DND-41 (cell line): ENCODE measurements at regions not wholly inside any gene's neighbourhood (a gene's known extent, or its start where the extent isn't known, plus 50 kb on each side); places are given as distances from the start of the nearest gene placed in this dataset.

ENCODE experiments used
- ATAC-seq: fragments of 200-7000 bp; cut with Tn5 transposase; 3 replicates; pipeline ENCODE4 v1.9.1; 2021; ENCODE audit warnings: low read depth; ENCODE audit not compliant: insufficient read depth
- DNase-seq: peaks from one replicate; pipeline ENCODE4 v3.0.0-alpha.2; 2020
- H2AFZ ChIP-seq: 2 replicates; pipeline ENCODE4 v1.6.0; 2012; ENCODE audit warnings: low read depth, low read length
- H3K27ac ChIP-seq: 2 replicates; pipeline ENCODE4 v1.5.1; 2012; ENCODE audit warnings: low read length, inconsistent platforms
- H3K27me3 ChIP-seq: fragments of 200-600 bp; sonication (generic); 2 replicates; pipeline ENCODE4 v1.6.0; 2012; ENCODE audit warnings: low read length, mild to moderate bottlenecking, inconsistent platforms; ENCODE audit not compliant: insufficient read depth, poor library complexity
- H3K36me3 ChIP-seq: 2 replicates; pipeline ENCODE4 v1.5.1; 2012; ENCODE audit warnings: low read length, inconsistent platforms; ENCODE audit not compliant: insufficient read depth
- H3K4me1 ChIP-seq: 2 replicates; pipeline ENCODE4 v1.5.1; 2012; ENCODE audit warnings: mild to moderate bottlenecking, low read length; ENCODE audit not compliant: insufficient read depth
- H3K4me2 ChIP-seq: 2 replicates; pipeline ENCODE4 v1.6.0; 2012; ENCODE audit warnings: mild to moderate bottlenecking, moderate library complexity, low read length, inconsistent platforms; ENCODE audit not compliant: insufficient read depth
- H3K4me3 ChIP-seq, 2 experiments: fragments of 200-600 bp in 1 of 2; shearing (Covaris generic) in 1 of 2; 2 replicates each; pipeline ENCODE4 v1.5.1; 2012 to 2016; ENCODE audit warnings: inconsistent platforms in 2 of 2, low read length in 2 of 2, mild to moderate bottlenecking in 2 of 2, low read depth in 1 of 2, moderate library complexity in 1 of 2
- H3K79me2 ChIP-seq: 2 replicates; pipeline ENCODE4 v1.6.0; 2012; ENCODE audit warnings: low read length, inconsistent platforms; ENCODE audit not compliant: insufficient read depth
- H3K9ac ChIP-seq: 2 replicates; pipeline ENCODE4 v1.6.0; 2012; ENCODE audit warnings: low read depth, mild to moderate bottlenecking, inconsistent platforms, low read length, moderate library complexity
- H3K9me3 ChIP-seq: 2 replicates; pipeline ENCODE4 v1.5.1; 2012; ENCODE audit warnings: low read length, moderate library complexity, mild to moderate bottlenecking, inconsistent platforms; ENCODE audit not compliant: insufficient read depth, severe bottlenecking
- H4K20me1 ChIP-seq: 2 replicates; pipeline ENCODE4 v1.6.0; 2012; ENCODE audit warnings: low read length; ENCODE audit not compliant: insufficient read depth
- EZH2 ChIP-seq: IDR thresholded peaks from 3 replicates; pipeline ENCODE4 v1.6.1; 2012; ENCODE audit warnings: borderline replicate concordance, low read depth, mild to moderate bottlenecking, moderate library complexity, low read length, inconsistent platforms; ENCODE audit not compliant: severe bottlenecking
- TF ChIP-seq, protein P1 (sequence below): IDR thresholded peaks from 2 replicates; pipeline ENCODE4 v1.5.1; 2012; ENCODE audit warnings: borderline replicate concordance, low read length, moderate library complexity, mild to moderate bottlenecking; ENCODE audit not compliant: poor library complexity, severe bottlenecking; ENCODE audit errors: extremely low read depth

DNA sequence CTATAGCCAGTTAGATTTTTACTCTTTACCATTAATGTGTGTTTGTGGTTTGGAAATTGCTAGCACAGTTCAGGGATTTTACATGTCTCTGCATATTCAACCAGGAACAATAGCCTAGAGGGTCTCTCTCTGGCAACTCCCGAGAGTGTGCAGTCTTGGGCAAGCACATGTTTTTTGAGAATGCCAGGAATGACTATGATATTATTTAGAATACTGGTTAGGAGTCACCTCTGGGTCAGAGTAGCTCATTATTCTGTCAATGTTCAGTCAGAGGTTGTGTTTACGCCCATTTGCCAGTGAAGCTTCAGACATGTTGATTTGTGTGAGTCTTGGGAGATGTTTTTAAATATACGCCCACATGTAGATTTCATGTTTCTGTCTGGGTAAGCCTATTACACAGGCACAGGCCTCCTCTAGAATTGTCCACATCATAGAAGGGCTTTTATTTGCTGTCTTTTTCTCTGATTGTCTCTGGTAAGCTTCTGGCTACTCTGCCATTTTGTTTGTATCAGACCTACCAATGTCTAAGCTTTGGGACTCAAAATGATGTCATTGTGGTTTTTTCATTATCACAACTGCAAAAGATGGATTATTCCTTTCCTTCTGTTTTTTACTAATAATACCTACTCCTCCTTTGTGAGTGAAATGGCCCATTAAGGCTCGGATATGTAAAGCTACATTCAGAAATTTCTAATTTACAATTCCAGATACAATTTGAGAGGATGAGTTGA lies 203.1 kb upstream of the PPFIA2 start:
- Histone ChIP-seq H4K20me1 (no peaks in the 10 kb centered on the region), H3K27me3 (no peaks in the 10 kb centered on the region), H3K4me2 (no peak overlapping the region), H3K4me3 (no peak overlapping the region), H3K79me2 (no peaks in the 10 kb centered on the region), H3K9me3 (no peaks in the 10 kb centered on the region), H3K9ac (no peak overlapping the region), H3K4me1 (no peaks in the 10 kb centered on the region), H2AFZ (no peak overlapping the region), H3K36me3 (no peaks in the 10 kb centered on the region), H3K27ac (no peak overlapping the region)
- TF ChIP-seq, protein P1, sequence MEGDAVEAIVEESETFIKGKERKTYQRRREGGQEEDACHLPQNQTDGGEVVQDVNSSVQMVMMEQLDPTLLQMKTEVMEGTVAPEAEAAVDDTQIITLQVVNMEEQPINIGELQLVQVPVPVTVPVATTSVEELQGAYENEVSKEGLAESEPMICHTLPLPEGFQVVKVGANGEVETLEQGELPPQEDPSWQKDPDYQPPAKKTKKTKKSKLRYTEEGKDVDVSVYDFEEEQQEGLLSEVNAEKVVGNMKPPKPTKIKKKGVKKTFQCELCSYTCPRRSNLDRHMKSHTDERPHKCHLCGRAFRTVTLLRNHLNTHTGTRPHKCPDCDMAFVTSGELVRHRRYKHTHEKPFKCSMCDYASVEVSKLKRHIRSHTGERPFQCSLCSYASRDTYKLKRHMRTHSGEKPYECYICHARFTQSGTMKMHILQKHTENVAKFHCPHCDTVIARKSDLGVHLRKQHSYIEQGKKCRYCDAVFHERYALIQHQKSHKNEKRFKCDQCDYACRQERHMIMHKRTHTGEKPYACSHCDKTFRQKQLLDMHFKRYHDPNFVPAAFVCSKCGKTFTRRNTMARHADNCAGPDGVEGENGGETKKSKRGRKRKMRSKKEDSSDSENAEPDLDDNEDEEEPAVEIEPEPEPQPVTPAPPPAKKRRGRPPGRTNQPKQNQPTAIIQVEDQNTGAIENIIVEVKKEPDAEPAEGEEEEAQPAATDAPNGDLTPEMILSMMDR = no peak
- TF ChIP-seq EZH2 = no peak
- ATAC-seq (no peak), DNase-seq (no peak)

DNA sequence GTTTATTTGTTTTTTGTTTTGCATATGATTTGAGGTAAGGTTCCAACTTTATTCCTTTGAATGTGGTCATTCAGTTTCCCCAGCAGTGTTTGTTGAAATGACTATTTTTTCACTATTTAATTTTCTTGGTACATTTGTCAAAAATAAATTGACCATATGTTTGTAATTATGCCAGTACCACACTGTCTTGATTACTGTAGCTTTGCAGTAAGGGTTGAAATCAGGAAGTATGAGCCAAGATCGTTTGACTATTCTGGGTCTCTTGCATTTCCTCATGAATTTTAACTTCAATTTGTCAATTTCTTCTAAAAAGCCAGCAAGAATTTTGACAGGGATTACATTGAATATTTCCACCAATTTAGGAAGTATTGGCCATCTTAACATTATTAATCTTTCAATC lies 199.3 kb upstream of the PPFIA2 start:
- H3K9me3 ChIP-seq = no peaks in the 10 kb centered on the region
- no peak for ATAC-seq
- H3K4me2 ChIP-seq = no peak overlapping the region
- no peaks in the 10 kb centered on the region for H3K79me2 ChIP-seq
- DNase-seq = no peak
- H2AFZ ChIP-seq = no peak overlapping the region
- H3K4me3 ChIP-seq = no peak overlapping the region
- no peaks in the 10 kb centered on the region for H3K36me3 ChIP-seq
- no peak for TF ChIP-seq EZH2
- TF ChIP-seq, protein P1 = no peak
- no peak overlapping the region for H3K27ac ChIP-seq
- no peak overlapping the region for H3K9ac ChIP-seq
- no peaks in the 10 kb centered on the region for H3K27me3 ChIP-seq
- no peaks in the 10 kb centered on the region for H3K4me1 ChIP-seq
- H4K20me1 ChIP-seq = no peaks in the 10 kb centered on the region

DNA sequence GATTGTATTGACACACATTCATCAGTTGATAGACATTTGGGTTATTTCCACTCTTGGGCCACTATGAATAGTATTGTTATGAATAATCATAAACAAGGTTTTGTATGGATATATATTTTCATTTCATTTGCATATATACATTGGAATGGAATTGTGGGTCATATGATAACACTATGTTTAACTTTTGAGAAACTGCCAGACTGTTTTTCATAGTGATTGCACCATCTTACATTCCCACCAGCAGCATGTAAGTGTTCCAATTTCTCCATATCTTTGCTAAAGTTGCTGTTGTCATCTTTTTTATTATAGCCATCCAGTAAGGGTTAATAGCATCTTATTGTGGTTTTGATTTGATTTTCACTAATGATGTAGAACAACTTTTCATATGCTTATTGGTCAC lies 198.5 kb upstream of the PPFIA2 start:
- no peak overlapping the region for H3K4me3 ChIP-seq
- H3K79me2 ChIP-seq = no peaks in the 10 kb centered on the region
- H4K20me1 ChIP-seq = no peaks in the 10 kb centered on the region
- H2AFZ ChIP-seq = no peak overlapping the region
- no peak for DNase-seq
- no peak overlapping the region for H3K4me2 ChIP-seq
- no peak overlapping the region for H3K27ac ChIP-seq
- H3K4me1 ChIP-seq = no peaks in the 10 kb centered on the region
- H3K9me3 ChIP-seq = no peaks in the 10 kb centered on the region
- H3K27me3 ChIP-seq = no peaks in the 10 kb centered on the region
- no peak for ATAC-seq
- TF ChIP-seq EZH2 = no peak
- TF ChIP-seq, protein P1 = no peak
- H3K36me3 ChIP-seq = no peaks in the 10 kb centered on the region
- no peak overlapping the region for H3K9ac ChIP-seq

DNA sequence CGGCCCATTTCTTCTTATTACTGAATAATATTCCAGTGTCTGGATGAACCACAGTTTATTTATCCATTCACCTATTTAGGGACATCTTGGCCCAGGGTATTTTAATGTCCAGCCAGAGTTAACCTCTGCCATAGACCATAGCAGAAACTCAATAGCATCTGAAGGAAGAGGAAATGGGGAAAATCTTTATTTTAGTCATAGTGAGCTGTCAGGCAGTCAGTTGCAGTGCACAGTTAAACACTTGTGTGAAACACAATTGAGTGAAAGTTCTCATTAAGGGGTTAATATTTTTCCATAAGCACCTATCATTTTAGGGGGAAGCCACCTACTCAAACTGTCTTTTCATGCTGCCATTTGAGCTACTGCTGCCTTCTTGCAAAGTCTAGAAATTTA lies 197.3 kb upstream of the PPFIA2 start:
- Histone ChIP-seq H2AFZ (no peak overlapping the region), H4K20me1 (no peaks in the 10 kb centered on the region), H3K36me3 (no peaks in the 10 kb centered on the region), H3K4me2 (no peak overlapping the region), H3K9me3 (no peaks in the 10 kb centered on the region), H3K27me3 (no peaks in the 10 kb centered on the region), H3K27ac (no peak overlapping the region), H3K9ac (no peak overlapping the region), H3K4me3 (no peak overlapping the region), H3K4me1 (no peaks in the 10 kb centered on the region), H3K79me2 (no peaks in the 10 kb centered on the region)
- ATAC-seq = no peak
- DNase-seq = no peak
- TF ChIP-seq, protein P1 = no peak
- TF ChIP-seq EZH2 = no peak
